ENCODE measurements at regions not wholly inside any gene's neighbourhood (a gene's known extent, or its start where the extent isn't known, plus 50 kb on each side); places are given as distances from the start of the nearest gene placed in this dataset.

- DNase-seq (ENCODE audit: low spot score): peak; percentile 86
Measured at GRCh38 chr10:78964952-78965633, 103.7 kb upstream of the ZMIZ1 start.

DNA sequence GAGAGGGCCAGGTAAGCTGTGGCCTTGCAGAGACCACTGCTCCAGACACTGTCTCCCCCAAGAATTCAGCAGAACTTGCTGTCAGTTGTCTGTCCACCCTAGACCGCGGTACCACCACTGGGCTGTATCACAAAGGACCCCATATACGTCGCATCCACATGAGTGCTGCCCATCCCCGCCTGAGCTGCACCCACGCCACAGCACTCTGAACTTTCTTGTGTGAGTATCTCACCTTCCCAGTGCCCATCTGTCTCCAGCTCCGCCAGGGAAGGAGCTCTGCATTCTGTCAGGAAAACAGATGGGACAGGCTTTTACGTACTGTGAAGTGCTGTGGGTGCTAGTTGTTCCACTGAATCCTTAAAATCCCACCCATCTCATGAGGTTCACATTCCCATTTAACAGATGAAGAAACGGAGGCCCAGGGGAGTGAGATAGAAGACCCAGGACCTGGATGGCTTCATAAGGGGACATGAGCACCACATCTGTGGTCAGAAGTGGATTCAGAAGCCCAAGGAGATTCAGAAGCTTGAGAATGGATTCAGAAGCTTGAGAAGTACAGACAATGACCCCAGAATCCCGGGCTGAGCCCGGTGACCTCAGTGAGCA is 102.5 kb upstream of the ZMIZ1 start:
- no peak for DNase-seq (ENCODE audit: low spot score)

GRCh38 chr10:78966844-78967488 is 101.8 kb upstream of the ZMIZ1 start:
- DNase-seq (ENCODE audit: low spot score): no peak

GRCh38 chr10:78968300-78968942 is 100.3 kb upstream of the ZMIZ1 start:
- DNase-seq (ENCODE audit: low spot score): no peak

- no peak for DNase-seq (ENCODE audit: low spot score)
Measured at GRCh38 chr10:78968943-78969342, 99.8 kb upstream of the ZMIZ1 start.

DNA sequence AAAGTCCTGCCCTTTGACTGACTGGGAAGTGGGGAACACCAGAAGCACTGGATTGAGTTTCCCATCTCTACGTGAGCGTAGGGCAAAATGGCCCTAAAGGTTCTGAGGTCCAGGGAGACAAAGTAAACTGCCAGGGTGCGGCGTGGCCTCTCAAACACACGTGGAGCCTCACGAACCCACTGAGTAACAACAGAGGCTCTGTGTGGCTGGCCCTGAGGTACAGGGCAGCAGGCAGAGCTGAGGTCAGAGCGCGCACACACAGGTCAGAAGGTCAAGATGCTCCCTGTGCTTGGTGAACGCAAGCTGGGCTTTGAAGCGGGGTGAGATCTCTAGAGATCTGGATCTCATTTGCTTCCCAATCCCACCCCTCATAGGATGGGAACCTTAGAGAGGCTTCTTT is 99.0 kb upstream of the ZMIZ1 start:
- DNase-seq (ENCODE audit: low spot score): no peak

- DNase-seq (ENCODE audit: low spot score): no peak
Measured at GRCh38 chr10:78970261-78970660, 98.5 kb upstream of the ZMIZ1 start.

DNA sequence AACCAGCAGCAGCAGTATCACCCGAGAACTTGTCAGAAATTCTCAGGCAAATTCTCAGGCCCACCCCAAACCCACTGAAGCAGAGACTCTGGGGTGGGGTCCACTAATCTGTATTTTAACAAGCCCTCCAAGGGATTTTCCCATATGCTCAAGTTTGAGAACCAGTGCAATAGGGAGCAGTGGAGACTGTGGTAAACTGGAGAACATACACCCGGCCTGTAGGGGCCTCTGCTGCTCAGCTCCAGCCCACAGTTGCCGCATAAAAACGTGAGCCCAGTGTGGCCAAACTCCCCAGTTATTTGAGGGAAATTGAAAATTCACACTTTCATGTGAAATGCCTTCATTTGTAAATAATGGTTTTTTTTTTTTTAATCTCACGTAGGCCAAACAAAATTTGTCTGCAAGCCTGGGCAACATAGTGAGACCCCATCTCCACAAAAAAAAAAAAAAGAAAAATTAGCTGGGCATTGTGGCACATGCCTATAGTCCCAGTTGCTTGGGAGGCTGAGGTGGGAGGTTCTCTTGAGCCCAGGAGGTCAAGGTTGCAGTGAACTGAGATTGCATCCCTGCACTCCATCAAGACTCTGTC is 97.6 kb upstream of the ZMIZ1 start:
- DNase-seq (ENCODE audit: low spot score): no peak

DNA sequence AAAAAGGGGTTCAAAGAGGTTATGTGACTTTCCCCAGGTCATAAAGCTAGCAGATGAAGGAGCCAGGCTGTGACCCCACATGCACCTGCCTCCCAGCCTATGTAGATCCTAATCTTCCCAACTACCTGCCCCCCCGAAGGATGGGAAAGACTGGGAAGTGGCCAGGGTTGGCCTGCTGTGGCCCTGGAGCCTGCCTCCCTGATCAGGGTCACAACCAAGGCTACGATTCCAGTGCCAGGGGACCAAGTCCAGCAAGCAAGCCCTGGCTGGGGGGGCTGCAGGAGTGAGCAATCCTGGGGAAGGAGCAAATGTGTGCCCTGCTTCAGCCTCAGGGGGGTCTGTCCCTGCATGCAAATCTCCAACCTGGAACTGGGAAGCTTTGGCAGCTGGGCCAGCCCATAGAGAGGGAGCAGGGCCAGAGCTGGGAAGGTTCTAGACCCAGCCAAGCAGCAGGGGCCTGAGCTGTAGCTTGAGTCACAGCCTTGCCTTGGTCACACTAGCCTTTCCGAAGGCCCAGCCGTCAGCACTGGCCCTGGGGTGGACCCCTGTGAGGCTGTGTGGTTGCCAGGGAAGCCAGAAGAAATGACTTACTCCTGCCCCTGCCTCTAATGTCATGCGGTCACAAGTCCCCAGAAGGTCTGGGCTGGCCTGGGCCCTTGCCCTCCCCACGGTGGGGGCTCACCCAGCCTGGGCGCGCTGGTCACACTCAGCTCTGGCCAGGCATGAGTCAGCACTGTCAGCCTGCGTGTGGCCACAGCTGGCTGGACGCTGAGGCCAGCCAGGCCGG is 96.4 kb upstream of the ZMIZ1 start:
- peak; percentile 51 for DNase-seq (ENCODE audit: low spot score)

DNA sequence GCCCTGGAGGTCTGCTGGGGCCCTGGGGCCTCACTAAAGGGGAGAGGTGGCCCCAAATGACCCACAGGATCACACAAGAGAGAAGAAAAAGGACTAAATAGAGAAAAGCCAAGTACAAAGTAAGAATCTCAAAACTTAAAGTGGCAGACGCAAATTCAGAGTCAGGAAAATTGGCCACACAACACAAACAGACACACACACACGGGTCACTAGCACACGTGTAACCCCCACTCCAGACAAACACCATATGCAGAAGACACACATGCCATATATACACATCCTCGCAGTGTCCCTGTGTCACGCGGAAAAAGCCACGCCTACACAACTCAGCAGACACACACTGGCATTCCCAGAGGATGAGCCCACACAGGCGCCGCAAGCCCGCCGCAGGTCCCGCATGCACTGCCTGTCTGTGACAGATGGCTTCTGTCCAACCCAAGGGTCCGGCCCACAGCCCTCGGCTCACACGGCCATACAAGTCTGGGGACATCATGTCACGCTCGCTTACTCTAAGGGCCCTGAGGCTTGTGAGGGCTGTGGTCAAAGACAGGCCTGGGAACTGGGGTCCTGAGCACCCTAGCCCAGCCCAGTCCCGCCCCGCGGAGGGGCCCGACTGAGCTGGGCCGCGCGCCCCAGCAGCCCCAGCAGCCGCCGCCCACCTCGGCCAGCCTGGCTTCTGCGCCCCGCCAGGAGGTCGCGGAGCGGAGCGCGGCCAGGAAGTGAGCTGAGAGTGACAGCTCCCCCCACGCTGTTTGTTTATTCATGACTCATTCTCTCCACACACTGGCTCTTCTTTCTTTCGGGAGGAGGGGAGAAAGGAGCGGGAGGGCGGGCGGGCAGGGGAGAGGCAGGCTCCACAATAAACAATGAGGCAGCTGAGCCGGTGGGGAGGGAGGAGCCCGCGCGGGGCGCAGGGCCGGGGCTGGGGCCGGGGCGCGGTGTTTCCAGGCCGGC is 95.5 kb upstream of the ZMIZ1 start:
- peak; percentile 90 for DNase-seq (ENCODE audit: low spot score)

DNA sequence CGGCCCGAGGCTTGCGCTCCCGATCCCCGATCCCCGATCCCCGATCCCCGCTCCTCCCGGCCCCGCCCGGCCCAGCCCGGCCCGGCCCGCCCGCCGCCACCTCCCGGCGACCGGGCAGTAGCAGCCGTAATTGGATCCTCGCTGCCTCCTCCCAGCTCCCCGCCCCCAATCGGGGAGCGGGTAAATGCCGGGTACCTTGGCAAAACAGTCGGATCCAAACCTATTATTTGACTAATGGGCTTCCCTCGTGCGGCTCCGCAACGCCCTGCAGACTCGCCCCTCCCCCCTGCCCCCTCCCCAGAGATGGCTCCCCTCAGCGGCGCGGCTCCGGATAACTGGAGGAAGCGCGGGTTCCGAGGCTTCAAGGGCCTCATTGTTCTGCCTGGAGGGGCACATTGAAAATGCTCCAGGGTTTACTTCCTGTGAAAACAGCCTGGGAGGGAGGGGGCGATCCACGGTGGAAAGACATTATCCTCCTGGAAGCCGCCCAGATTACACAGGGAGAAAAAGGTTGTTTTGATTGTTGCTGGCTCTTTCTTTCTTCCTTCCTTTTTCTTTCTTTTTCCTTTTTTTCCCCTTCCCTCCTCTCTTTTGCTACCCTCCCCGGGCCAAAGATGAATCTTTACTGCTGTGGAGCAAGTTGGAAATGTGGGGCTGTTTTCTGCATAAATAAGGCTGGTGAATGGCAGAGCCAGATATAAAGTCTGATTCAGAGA is 94.7 kb upstream of the ZMIZ1 start:
- peak; percentile 64 for DNase-seq (ENCODE audit: low spot score)

DNA sequence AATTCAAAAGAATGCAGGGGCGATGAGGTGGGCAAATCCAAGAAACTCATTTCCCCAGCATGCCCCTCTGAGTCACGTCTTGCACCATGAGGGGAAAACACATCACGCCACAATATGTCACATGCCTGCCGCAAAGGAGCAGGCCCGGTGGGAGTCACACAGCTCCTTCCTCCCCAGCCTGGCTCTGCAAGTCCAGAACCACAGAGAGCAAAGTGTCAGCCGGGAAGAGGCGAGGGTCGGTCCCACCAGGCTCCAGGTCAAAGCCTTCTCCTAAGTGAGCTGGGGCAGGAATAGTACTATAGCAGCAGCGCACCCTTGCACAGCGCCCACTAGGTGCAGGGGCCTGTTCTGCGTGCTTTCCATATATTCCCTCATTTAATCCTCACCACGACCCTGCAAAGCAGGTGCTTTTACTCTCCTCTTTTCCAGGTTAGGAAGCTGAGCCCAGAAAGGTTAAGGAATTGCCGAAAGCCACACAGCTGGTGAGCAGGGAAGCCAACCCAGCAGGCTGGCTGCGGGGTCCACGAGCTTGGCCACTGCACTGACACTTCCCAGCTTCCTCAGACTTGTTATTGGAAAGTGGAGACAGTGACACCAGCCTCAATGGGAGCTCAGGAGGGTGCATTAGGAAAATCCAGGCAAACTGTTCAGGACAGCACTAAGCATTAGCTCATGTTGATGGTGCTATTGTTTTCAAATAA is 94.0 kb upstream of the ZMIZ1 start:
- peak; percentile 67 for DNase-seq (ENCODE audit: low spot score)

GRCh38 chr10:78975926-78976325 is 92.8 kb upstream of the ZMIZ1 start:
- DNase-seq (ENCODE audit: low spot score): no peak

GRCh38 chr10:78976825-78977755 is 91.7 kb upstream of the ZMIZ1 start:
- DNase-seq (ENCODE audit: low spot score): no peak

GRCh38 chr10:78979938-78980337 is 88.8 kb upstream of the ZMIZ1 start:
- no peak for DNase-seq (ENCODE audit: low spot score)

- no peak for DNase-seq (ENCODE audit: low spot score)
Measured at GRCh38 chr10:78980354-78980753, 88.4 kb upstream of the ZMIZ1 start.

GRCh38 chr10:78980815-78981214 is 88.0 kb upstream of the ZMIZ1 start:
- DNase-seq (ENCODE audit: low spot score): no peak

- no peak for DNase-seq (ENCODE audit: low spot score)
Measured at GRCh38 chr10:78981257-78981969, 87.4 kb upstream of the ZMIZ1 start.

All from HuH-7 (cell line).